Activated T-cell treated with anti-CD3 and anti-CD28 coated beads, Interleukin-2, amount 50 U/mL, for 4 hours (primary cell): ENCODE measurements at regions not wholly inside any gene's neighbourhood (a gene's known extent, or its start where the extent isn't known, plus 50 kb on each side); places are given as distances from the start of the nearest gene placed in this dataset.

ENCODE experiments used
- ATAC-seq, 2 donors: fragments of 200-7000 bp; cut with Tn5 transposase; one replicate each; pipeline ENCODE4 v1.10.0; 2021
- DNase-seq: peaks from one replicate; pipeline ENCODE4 v3.0.0-alpha.2; 2020
- H3K27me3 Mint-ChIP-seq: one replicate; pipeline ENCODE4 v1.8.0; 2021; ENCODE audit warnings: low read depth, mixed read lengths
- H3K36me3 Mint-ChIP-seq: one replicate; pipeline ENCODE4 v1.8.0; 2022; ENCODE audit warnings: mixed read lengths; ENCODE audit not compliant: insufficient read depth
- H3K4me1 Mint-ChIP-seq: one replicate; pipeline ENCODE4 v1.8.0; 2021; ENCODE audit warnings: low read depth, mixed read lengths
- H3K4me3 Mint-ChIP-seq: one replicate; pipeline ENCODE4 v1.8.0; 2021; ENCODE audit warnings: mild to moderate bottlenecking, moderate library complexity, mixed read lengths
- H3K9me3 Mint-ChIP-seq: one replicate; pipeline ENCODE4 v1.8.0; 2021; ENCODE audit warnings: mixed read lengths

DNA sequence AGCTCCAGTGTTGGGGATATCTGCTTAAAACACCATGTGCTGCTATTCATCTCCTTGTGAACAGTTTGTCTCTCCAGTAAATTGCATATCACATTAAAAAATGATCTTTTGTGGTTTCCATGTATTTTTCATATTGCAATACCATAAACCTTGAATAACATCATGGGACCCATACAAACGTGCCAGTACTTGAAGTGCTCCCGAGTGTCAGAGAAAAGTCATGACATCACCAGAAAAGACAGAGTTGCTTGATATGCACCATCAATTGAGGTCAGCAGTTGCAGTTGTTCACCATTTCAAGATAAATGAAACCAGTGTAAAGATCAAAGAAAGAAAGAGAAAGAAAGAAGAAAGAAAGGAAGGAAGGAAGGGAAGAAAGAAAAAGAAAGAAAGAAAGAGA is 278.6 kb downstream of the ZNF621 start:
- ATAC-seq = no peak
- H3K4me1 Mint-ChIP-seq = no peaks in the 10 kb centered on the region
- H3K9me3 Mint-ChIP-seq = no peaks in the 10 kb centered on the region
- DNase-seq = no peak
- no peaks in the 10 kb centered on the region for H3K36me3 Mint-ChIP-seq
- H3K4me3 Mint-ChIP-seq = no peak overlapping the region
- peaks cover 5% of the 10 kb centered on the region for H3K27me3 Mint-ChIP-seq

DNA sequence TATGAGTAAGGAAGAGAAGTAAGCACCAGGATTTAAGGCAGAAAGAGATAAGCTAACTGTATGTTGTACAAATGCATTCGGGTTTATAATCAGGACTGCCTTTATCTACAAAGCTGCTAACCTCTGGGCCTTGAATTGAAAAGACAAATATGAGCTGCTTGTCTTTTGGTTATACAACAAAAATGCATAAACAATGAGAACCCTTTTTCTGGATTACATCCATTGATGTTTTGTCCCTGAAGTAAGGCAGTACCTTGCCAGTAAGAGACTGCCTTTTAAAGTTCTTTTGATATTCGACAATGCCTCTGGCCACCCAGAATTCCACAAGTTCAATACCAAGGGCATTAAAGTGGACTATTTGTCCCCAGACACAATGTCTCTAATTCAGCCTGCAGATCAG is 280.7 kb downstream of the ZNF621 start:
- Mint-ChIP-seq H3K27me3 (peaks cover 5% of the 10 kb centered on the region), H3K36me3 (no peaks in the 10 kb centered on the region), H3K4me1 (no peaks in the 10 kb centered on the region), H3K9me3 (peaks cover 9% of the 10 kb centered on the region), H3K4me3 (no peak overlapping the region)
- no peak for DNase-seq
- no peak for ATAC-seq

DNA sequence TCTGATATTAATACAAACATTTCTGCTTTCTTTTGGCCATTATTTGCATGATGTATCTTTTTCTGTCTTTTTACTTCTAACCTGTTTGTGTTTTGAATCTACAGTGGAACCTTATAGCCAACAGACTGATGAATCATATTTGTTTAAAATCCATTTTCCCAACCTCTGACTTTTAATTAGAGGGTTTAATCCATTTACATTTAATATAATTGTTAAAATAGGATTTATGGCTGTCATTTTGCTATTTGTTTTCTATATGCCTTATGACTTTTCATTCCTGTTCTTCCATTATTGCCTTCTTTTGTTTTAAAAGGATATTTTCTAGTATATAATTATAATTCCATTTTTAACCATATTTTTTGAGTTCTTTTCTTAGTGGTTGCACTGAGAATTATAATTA is 286.1 kb downstream of the ZNF621 start:
- no peaks in the 10 kb centered on the region for H3K4me1 Mint-ChIP-seq
- no peak overlapping the region for H3K4me3 Mint-ChIP-seq
- H3K27me3 Mint-ChIP-seq = peaks cover 6% of the 10 kb centered on the region
- peaks cover 20% of the 10 kb centered on the region for H3K9me3 Mint-ChIP-seq
- H3K36me3 Mint-ChIP-seq = peaks cover 1% of the 10 kb centered on the region
- ATAC-seq (no peak), DNase-seq (no peak)

DNA sequence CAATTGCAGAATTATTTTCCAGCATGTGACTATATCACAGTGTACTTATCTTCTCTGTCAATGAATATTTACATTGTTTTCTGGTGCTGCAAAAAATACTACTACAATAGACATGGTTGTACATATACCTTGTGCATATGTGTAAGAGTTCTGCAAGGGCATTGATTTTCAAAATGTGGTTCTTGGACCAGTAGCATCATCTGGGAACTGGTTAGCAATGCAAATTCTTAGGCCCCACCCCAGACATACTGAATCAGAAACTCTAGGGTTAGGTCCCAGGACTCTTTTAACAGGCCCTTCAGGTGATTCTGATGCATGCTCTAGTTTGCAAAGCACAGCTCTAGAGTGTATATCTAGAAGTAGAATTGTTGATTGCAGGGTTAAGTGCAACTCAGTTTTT is 292.3 kb downstream of the ZNF621 start:
- DNase-seq (no peak), ATAC-seq (no peak)
- Mint-ChIP-seq H3K36me3 (peaks cover 1% of the 10 kb centered on the region), H3K27me3 (peaks cover 18% of the 10 kb centered on the region), H3K4me3 (no peak overlapping the region), H3K9me3 (peaks cover 3% of the 10 kb centered on the region), H3K4me1 (no peaks in the 10 kb centered on the region)

DNA sequence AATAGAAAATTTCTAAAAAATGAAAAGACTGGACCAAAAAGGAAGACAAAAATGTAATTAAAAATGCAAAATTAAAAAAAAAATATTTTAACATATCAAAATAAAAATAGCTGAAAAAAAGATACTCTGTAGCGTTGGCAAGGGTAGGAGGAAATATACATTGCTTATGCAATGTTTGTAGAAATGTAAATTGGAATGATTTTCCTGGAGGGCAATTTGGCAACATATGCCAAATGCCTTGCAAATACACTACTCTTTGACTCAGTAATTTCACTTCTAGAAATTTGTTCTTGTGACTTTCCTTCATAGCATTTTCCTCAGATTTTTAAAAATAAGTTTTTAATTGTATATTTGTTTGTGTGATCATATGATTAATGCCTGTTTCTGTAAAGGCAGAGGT is 296.6 kb downstream of the ZNF621 start:
- DNase-seq (no peak), ATAC-seq (no peak)
- no peaks in the 10 kb centered on the region for H3K36me3 Mint-ChIP-seq
- H3K27me3 Mint-ChIP-seq = peaks cover 17% of the 10 kb centered on the region
- no peak overlapping the region for H3K4me3 Mint-ChIP-seq
- no peaks in the 10 kb centered on the region for H3K4me1 Mint-ChIP-seq
- no peaks in the 10 kb centered on the region for H3K9me3 Mint-ChIP-seq

DNA sequence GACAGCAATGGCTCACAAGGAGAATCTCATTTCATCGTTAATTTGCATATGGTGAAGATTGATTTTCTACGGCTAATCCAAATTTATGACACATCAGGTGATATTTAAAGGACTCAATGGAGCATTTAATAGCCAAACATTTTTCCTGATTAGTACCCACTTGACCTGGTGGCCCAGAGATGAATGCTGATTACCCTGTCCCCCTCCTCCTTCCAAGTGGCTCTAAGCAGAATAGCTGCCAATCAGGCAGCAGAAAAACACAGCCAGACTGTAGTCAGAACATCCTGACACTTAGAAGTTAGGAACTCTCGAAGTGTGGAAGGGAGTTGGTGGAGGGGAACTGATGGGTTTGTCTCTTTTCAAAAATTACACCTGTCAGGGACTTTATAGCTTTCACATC is 302.5 kb downstream of the ZNF621 start:
- Mint-ChIP-seq H3K4me3 (no peak overlapping the region), H3K9me3 (no peaks in the 10 kb centered on the region), H3K36me3 (no peaks in the 10 kb centered on the region), H3K27me3 (peaks cover 5% of the 10 kb centered on the region), H3K4me1 (no peaks in the 10 kb centered on the region)
- DNase-seq (no peak), ATAC-seq (no peak)

DNA sequence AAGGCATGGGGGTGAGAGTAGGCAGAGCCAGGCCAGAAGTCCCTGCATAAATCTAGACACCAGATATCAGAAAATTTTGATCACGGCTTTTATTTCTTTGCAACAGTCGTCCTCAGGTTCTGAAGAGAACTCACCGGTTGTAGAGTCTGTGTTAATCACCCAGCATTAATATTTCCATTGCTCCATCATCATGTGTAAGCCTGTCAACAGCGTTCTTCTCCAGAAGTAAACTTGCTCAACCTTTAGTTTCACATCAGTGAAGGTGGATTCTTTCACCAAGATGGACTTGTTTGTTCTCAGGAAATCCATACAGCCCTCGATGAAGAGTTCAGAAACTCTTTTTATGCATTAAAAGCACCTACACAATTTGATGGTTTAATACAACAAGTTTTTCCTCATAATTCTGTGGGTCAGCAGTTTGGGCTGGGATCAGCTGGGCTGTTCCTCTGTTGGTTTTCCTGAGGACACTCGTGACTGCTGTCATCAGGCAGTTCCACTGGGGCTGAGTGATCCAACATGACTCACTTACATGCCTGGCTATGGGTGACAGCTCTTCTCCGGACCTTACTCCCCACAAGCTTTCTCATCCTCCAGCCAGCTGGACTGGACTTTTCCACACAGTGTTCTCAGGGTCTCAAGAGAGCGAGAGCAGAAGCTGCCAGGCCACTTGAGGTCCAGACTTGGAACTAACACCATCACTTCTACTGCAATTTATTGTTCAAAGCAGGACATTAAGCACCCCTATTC is 303.4 kb downstream of the ZNF621 start:
- ATAC-seq = no peak
- no peaks in the 10 kb centered on the region for H3K9me3 Mint-ChIP-seq

DNA sequence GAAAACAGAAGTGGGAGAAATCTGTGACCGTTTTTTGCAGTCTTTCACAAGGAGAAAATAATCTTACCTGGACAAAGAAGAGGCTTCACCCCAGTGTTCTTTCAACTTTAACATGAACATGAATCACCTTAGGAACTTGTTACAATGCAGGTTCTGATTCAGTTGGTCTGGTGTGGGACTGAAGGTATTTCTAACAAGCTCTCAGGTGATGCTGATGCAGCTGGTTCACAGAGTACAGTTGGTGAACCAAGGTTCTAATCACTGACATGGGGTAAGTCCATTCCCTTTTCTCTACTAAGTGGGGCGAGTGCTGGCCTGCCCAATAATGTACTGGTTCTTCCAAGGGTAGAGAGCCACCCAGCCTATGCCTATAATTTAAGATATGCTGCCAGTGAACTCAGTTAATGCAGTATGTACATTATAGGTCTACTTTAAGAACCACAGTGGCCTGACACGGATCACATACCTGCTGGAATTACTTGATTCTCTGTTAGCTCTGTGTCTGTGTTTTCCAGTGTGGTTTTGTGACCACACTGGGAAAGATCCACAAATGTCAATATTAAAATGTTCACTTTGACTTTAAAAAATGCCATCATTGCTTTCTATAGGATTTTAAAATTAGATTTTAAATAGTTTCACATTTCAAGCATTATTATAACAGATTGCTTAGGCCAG is 304.1 kb downstream of the ZNF621 start:
- H3K4me3 Mint-ChIP-seq = no peak overlapping the region
- no peaks in the 10 kb centered on the region for H3K9me3 Mint-ChIP-seq
- no peak for DNase-seq
- no peaks in the 10 kb centered on the region for H3K36me3 Mint-ChIP-seq
- H3K27me3 Mint-ChIP-seq = peaks cover 9% of the 10 kb centered on the region
- ATAC-seq = no peak
- no peaks in the 10 kb centered on the region for H3K4me1 Mint-ChIP-seq

More for the DNA sequence above, 303.4 kb downstream of the ZNF621 start:
- Mint-ChIP-seq H3K4me3 (no peak overlapping the region), H3K27me3 (peaks cover 3% of the 10 kb centered on the region), H3K4me1 (no peaks in the 10 kb centered on the region), H3K36me3 (no peaks in the 10 kb centered on the region)
- DNase-seq = no peak

DNA sequence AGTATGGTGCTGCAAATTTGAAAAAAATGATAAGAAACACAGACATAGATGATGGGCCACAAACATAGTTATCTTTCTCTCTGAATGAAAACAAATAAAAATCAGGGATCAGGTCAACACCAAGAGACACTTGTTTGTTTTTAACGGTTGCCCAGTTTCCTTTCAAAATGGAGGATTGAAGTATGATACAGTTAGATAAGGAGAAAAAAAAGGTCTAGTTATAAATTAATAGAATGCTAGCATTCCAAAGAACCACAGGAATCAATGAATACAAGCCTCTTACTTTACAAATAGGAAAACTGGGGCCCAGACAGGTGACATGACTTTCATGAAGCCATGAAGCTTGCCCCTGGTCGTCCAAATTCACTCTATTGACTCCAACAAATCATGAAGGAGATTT is 305.1 kb downstream of the ZNF621 start:
- H3K4me1 Mint-ChIP-seq = no peaks in the 10 kb centered on the region
- DNase-seq (no peak), ATAC-seq (no peak)
- H3K9me3 Mint-ChIP-seq = no peaks in the 10 kb centered on the region
- H3K27me3 Mint-ChIP-seq = peaks cover 12% of the 10 kb centered on the region
- no peak overlapping the region for H3K4me3 Mint-ChIP-seq
- no peaks in the 10 kb centered on the region for H3K36me3 Mint-ChIP-seq

DNA sequence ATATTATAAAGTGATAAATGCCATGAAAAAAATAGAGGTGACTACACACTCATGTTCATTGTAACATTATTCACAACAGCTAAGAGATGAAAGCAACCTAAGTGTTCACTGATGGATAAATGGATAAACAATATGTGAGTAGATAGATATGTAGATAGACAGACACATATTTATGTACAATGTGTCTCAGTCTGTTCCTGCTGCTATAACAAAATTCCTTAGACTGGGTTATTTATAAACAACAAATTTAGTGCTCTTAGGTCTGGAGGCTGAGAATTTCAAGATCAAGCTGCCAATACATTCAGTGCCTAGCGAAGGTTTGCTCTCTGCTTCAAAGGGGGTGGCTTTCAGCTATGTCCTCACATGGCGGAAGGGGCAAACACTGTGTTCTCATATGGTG is 312.5 kb downstream of the ZNF621 start:
- H3K27me3 Mint-ChIP-seq = peaks cover 12% of the 10 kb centered on the region

DNA sequence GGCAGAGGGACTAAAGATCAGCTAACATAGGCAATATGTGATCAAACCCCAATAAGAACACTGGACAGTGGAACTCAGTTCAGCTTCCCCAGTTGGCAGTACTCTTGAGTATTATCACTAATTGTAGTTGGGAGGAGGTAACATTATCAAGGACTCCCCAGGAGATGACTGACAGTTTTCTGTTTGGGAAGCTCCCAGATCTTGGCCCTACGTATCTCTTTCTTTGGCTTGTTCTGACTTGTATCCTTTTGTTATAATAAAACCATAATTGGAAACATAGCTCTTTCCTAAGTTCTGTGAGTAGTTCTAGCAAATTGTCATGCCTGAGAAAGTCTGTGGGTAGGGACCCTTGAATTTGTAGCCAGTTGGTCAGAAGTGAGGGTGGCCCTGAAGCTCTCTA is 316.4 kb downstream of the ZNF621 start:
- Mint-ChIP-seq H3K36me3 (no peaks in the 10 kb centered on the region), H3K9me3 (no peaks in the 10 kb centered on the region), H3K27me3 (no peaks in the 10 kb centered on the region), H3K4me3 (no peak overlapping the region), H3K4me1 (no peaks in the 10 kb centered on the region)
- DNase-seq = no peak
- ATAC-seq = no peak

More for the DNA sequence above, 312.5 kb downstream of the ZNF621 start:
- Mint-ChIP-seq H3K4me1 (no peaks in the 10 kb centered on the region), H3K4me3 (no peak overlapping the region), H3K9me3 (no peaks in the 10 kb centered on the region), H3K36me3 (no peaks in the 10 kb centered on the region)
- ATAC-seq (no peak), DNase-seq (no peak)

DNA sequence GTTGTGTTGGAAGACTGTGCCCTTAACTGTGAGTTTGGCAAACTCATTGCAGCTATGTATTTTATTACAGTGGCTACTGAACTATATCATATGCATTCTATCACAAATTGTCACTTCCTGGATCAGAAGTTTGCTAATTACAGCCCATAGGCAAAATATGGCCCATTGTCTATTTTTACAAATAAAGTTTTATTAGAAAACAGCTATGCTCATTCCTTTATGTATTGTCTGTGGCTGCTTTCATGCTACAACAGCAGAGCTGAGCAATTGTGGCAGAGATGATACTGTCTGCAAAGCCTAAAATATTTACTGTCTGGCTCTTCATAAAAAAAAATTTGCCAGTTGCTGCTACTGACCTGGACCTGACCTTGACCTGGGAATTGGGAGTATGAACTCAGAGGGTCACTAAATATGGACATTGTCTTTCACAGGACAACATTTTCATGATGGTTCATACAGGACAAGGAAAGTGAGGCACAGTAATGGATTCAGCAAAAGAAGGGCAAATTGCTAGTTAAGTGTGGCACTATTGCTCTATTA is 316.9 kb downstream of the ZNF621 start:
- Mint-ChIP-seq H3K4me1 (no peaks in the 10 kb centered on the region), H3K36me3 (no peaks in the 10 kb centered on the region), H3K4me3 (no peak overlapping the region), H3K27me3 (no peaks in the 10 kb centered on the region), H3K9me3 (no peaks in the 10 kb centered on the region)
- ATAC-seq (no peak), DNase-seq (no peak)

DNA sequence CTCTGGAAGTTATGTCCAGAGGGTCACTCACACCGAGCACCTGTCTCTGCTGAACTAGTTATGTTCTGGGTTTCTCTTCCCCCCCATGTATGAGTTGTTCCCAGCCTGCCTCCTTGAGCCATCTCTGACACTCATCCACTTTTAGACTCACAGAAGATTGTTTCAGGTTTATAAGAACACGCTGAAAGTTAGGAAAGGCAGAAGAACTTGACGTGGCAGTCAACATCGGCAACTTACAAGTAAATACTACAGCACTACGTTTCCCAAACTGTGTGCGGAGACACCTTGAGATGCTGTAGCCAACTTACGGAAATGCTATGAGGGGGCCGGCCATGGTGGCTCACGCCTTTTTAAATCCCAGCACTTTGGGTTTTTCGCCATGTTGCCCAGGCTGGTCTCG is 318.0 kb downstream of the ZNF621 start:
- no peaks in the 10 kb centered on the region for H3K36me3 Mint-ChIP-seq
- H3K27me3 Mint-ChIP-seq = no peaks in the 10 kb centered on the region
- no peak for ATAC-seq
- no peak for DNase-seq
- H3K4me3 Mint-ChIP-seq = no peak overlapping the region
- no peaks in the 10 kb centered on the region for H3K9me3 Mint-ChIP-seq
- H3K4me1 Mint-ChIP-seq = no peaks in the 10 kb centered on the region

DNA sequence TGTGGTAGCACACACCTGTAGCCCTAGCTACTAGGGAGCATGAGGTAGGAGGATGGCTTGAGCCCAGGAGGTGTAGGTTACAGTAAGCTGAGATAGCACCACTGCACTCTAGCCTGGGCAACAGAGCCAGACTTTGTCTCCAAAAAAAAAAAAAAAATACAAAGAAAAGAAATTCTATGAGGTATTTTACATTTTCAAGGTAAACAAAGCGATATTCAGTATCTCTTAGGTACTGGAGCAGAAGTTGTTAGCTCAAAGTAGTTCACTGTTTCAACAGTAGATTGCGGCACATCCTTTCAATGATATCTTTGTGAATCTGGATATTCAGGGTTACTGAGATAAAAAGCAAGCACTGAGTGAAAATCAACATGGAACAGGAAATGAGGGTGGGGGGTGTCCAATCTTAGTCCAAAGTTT is 318.5 kb downstream of the ZNF621 start:
- Mint-ChIP-seq H3K36me3 (no peaks in the 10 kb centered on the region), H3K4me3 (no peak overlapping the region), H3K27me3 (no peaks in the 10 kb centered on the region), H3K4me1 (no peaks in the 10 kb centered on the region), H3K9me3 (no peaks in the 10 kb centered on the region)
- no peak for DNase-seq
- no peak for ATAC-seq
